ENCODE measurements at regions not wholly inside any gene's neighbourhood (a gene's known extent, or its start where the extent isn't known, plus 50 kb on each side); places are given as distances from the start of the nearest gene placed in this dataset.

- TF ChIP-seq CTCF (conservative IDR thresholded peaks at IDR 0.05; ENCODE audit: low read depth, low read length), result no peak
- no peak for TF ChIP-seq EZH2phosphoT487 (IDR thresholded peaks at IDR 0.05; ENCODE audit: borderline replicate concordance, low read length)
- no peak for TF ChIP-seq EZH2 (IDR thresholded peaks at IDR 0.05; ENCODE audit: low read length, unreplicated experiment)
Measured at GRCh38 chr2:208880171-208880570, 473.6 kb downstream of the PTH2R start.

Measured in PC-3 (cell line).